Natural killer cell (primary cell): ENCODE measurements at regions not wholly inside any gene's neighbourhood (a gene's known extent, or its start where the extent isn't known, plus 50 kb on each side); places are given as distances from the start of the nearest gene placed in this dataset.

Experiments
- ATAC-seq, 3 donors: fragments of 150-1000 bp in 2 of 3; fragments of 200-7000 bp in 1 of 3; cut with Tn5 transposase; 1 replicate in 1 of 3; 2 replicates in 2 of 3; pipeline ENCODE4 v1.10.0; 2021; ENCODE audit warnings: mild to moderate bottlenecking in 2 of 3, moderate library complexity in 2 of 3
- DNase-seq, 2 donors: peaks; one replicate each; pipeline versions ENCODE4 v3.0.0 to v3.0.0-alpha.2; 2013 to 2021; ENCODE audit warnings: mixed read lengths in 1 of 2
- H3K27ac ChIP-seq: one replicate; pipeline ENCODE4 v1.5.1; 2013; ENCODE audit warnings: mild to moderate bottlenecking, low read length
- H3K27me3 ChIP-seq: one replicate; pipeline ENCODE4 v1.6.1; 2013; ENCODE audit warnings: low read length; ENCODE audit not compliant: control insufficient read depth, insufficient read depth
- H3K36me3 ChIP-seq: one replicate; pipeline ENCODE4 v1.6.1; 2013; ENCODE audit warnings: low read length; ENCODE audit not compliant: control insufficient read depth, insufficient read depth
- H3K4me1 ChIP-seq: one replicate; pipeline ENCODE4 v1.6.1; 2013; ENCODE audit warnings: low read length; ENCODE audit not compliant: control insufficient read depth, insufficient read depth
- H3K4me3 ChIP-seq: one replicate; pipeline ENCODE4 v1.5.1; 2013; ENCODE audit warnings: low read length
- H3K9me3 ChIP-seq: one replicate; pipeline ENCODE4 v1.6.1; 2013; ENCODE audit warnings: low read length; ENCODE audit not compliant: control insufficient read depth, insufficient read depth
- H3K27ac Mint-ChIP-seq, 2 donors: one replicate each; pipeline ENCODE4 v1.8.0; 2022; ENCODE audit warnings: mild to moderate bottlenecking in 2 of 2, mixed read lengths in 2 of 2, moderate library complexity in 1 of 2
- H3K27me3 Mint-ChIP-seq, 2 donors: one replicate each; pipeline ENCODE4 v1.8.0; 2022; ENCODE audit warnings: low read depth in 2 of 2, mixed read lengths in 2 of 2
- H3K36me3 Mint-ChIP-seq: one replicate; pipeline ENCODE4 v1.8.0; 2022; ENCODE audit warnings: mixed read lengths
- H3K4me1 Mint-ChIP-seq, 2 donors: one replicate each; pipeline ENCODE4 v1.8.0; 2022; ENCODE audit warnings: mixed read lengths in 2 of 2
- H3K4me3 Mint-ChIP-seq: one replicate; pipeline ENCODE4 v1.8.0; 2022; ENCODE audit warnings: mild to moderate bottlenecking, moderate library complexity, mixed read lengths
- H3K9me3 Mint-ChIP-seq, 2 donors: one replicate each; pipeline ENCODE4 v1.8.0; 2022; ENCODE audit warnings: mixed read lengths in 2 of 2
- WGBS: methylation state at CpG from one replicate; pipeline ENCODE4 v1.1.7; 2013; ENCODE audit warnings: missing lambda C conversion rate; ENCODE audit not compliant: insufficient coverage; 5-methylcytosine and 5-hydroxymethylcytosine counted together
- intact Hi-C: fragments of 100-400 bp; cut with micrococcal nuclease; formaldehyde crosslinking; loops from one replicate; pipeline ENCODE4 v1.14.2; 2022
- TF ChIP-seq, protein P1 (sequence below): fragments of 200-600 bp; IDR thresholded peaks from one replicate; pipeline ENCODE4 v1.8.0; 2022; ENCODE audit warnings: antibody characterized with exemption

DNA sequence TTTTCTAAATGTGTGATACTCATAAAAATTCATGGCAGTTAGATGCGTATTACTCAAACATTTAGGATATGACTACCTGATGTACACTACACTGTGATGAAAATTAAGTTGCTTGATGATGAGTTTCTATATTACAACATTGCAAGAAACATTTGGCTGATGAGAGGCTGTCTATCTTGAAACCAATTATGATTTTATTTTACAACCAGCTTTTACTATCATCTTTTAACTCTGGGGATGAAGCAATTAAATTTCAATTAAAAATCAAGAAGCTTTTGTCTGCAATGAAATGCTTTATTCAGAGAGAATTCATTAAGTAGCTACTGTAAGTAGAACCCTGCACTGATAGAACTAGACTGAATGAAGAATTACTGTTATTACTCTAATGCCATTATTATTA is 500.4 kb downstream of the KCTD16 start:
- Mint-ChIP-seq H3K27me3 (no peaks in the 10 kb centered on the region), H3K4me3 (no peak overlapping the region), H3K4me1 (no peaks in the 10 kb centered on the region), H3K27ac (no peak overlapping the region), H3K9me3 (peaks cover 7 to 14% of the 10 kb centered on the region in 2 donors), H3K36me3 (no peaks in the 10 kb centered on the region)
- TF ChIP-seq, protein P1, sequence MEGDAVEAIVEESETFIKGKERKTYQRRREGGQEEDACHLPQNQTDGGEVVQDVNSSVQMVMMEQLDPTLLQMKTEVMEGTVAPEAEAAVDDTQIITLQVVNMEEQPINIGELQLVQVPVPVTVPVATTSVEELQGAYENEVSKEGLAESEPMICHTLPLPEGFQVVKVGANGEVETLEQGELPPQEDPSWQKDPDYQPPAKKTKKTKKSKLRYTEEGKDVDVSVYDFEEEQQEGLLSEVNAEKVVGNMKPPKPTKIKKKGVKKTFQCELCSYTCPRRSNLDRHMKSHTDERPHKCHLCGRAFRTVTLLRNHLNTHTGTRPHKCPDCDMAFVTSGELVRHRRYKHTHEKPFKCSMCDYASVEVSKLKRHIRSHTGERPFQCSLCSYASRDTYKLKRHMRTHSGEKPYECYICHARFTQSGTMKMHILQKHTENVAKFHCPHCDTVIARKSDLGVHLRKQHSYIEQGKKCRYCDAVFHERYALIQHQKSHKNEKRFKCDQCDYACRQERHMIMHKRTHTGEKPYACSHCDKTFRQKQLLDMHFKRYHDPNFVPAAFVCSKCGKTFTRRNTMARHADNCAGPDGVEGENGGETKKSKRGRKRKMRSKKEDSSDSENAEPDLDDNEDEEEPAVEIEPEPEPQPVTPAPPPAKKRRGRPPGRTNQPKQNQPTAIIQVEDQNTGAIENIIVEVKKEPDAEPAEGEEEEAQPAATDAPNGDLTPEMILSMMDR: no peak
- Histone ChIP-seq H3K4me1 (no peaks in the 10 kb centered on the region), H3K36me3 (no peaks in the 10 kb centered on the region), H3K9me3 (peaks cover 3% of the 10 kb centered on the region), H3K27me3 (no peaks in the 10 kb centered on the region), H3K4me3 (no peak overlapping the region), H3K27ac (no peak overlapping the region)
- ATAC-seq (no peak), DNase-seq (no peak)
- intact Hi-C loops: no loop called here
- no CpG with 5 or more reads among the region's 1 CpG for WGBS

DNA sequence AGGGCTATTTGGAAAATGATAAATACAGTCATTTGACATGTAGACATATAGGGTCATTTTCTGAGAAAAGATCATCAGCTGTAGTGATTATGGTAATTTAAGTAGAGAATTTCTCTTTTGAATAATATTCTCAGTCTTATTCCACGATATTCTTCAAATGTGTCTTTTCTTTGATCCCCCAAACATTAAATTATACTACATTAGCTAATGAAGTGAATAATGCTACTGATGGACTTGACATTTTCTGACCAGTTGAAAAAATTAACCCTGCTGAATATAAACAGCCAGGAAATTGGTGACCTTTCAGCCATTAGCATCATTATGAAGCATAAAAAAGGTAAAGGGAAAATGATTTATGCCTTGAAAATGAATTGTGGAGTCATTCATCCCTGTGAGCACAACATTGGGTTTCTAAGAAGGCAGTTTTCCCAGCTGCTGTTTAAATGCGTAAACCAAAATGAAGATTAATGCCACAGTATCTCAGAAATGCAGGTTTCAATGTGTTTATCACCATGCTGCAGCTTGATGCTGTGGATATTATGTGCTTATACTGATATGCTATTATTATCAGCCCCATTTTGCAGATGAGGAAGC is 489.1 kb downstream of the KCTD16 start:
- WGBS: 54% methylated on average over 1 of the region's 2 CpGs
- no peak overlapping the region for H3K27ac Mint-ChIP-seq
- no peaks in the 10 kb centered on the region for H3K27me3 Mint-ChIP-seq
- no peaks in the 10 kb centered on the region for H3K4me1 Mint-ChIP-seq
- Histone ChIP-seq H3K27ac (no peak overlapping the region), H3K27me3 (no peaks in the 10 kb centered on the region), H3K4me3 (no peak overlapping the region), H3K36me3 (no peaks in the 10 kb centered on the region), H3K4me1 (no peaks in the 10 kb centered on the region), H3K9me3 (no peaks in the 10 kb centered on the region)
- TF ChIP-seq, protein P1: no peak
- ATAC-seq (no peak), DNase-seq (no peak)
- no peak overlapping the region for H3K4me3 Mint-ChIP-seq
- intact Hi-C loops: no loop called here
- peaks cover 9 to 12% of the 10 kb centered on the region in 2 donors for H3K9me3 Mint-ChIP-seq
- H3K36me3 Mint-ChIP-seq: no peaks in the 10 kb centered on the region

DNA sequence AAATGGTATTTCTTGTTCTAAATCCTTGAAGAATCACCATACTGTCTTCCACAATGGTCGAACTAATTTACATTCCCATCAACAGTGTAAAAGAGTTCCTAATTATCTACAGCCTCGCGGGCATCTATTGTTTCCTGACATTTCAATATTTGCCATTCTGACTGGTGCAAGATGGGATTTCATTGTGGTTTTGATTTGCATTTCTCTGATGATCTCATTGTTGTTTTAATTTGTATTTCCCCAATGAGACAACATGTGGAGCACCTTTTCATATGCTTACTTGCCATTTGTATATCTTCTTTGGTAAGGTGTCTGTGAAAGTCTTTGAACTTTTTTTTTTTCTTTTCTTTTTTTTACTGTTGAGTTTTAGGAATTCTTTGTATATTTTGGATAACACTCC is 473.6 kb downstream of the KCTD16 start:
- Mint-ChIP-seq H3K4me1 (no peaks in the 10 kb centered on the region), H3K9me3 (peaks cover 17 to 31% of the 10 kb centered on the region in 2 donors), H3K27me3 (no peaks in the 10 kb centered on the region), H3K4me3 (no peak overlapping the region), H3K36me3 (no peaks in the 10 kb centered on the region), H3K27ac (no peak overlapping the region)
- no peak overlapping the region for H3K4me3 ChIP-seq
- intact Hi-C loops: no loop called here
- peaks cover 4% of the 10 kb centered on the region for H3K9me3 ChIP-seq
- no peak overlapping the region for H3K27ac ChIP-seq
- ATAC-seq (no peak), DNase-seq (no peak)
- no peaks in the 10 kb centered on the region for H3K27me3 ChIP-seq
- WGBS: 100% methylated on average over 1 of the region's 3 CpGs
- H3K4me1 ChIP-seq: no peaks in the 10 kb centered on the region
- TF ChIP-seq, protein P1: no peak
- H3K36me3 ChIP-seq: no peaks in the 10 kb centered on the region

- no peak for DNase-seq
- no peak for ATAC-seq
- TF ChIP-seq, protein P1: no peak
- peaks cover 4% of the 10 kb centered on the region for H3K9me3 ChIP-seq
- H3K4me3 ChIP-seq: no peak overlapping the region
- Mint-ChIP-seq H3K27me3 (no peaks in the 10 kb centered on the region), H3K27ac (no peak overlapping the region), H3K4me3 (no peak overlapping the region), H3K9me3 (peaks cover 23 to 39% of the 10 kb centered on the region in 2 donors), H3K4me1 (no peaks in the 10 kb centered on the region), H3K36me3 (peaks cover 7% of the 10 kb centered on the region)
- intact Hi-C loops: no loop called here
- H3K27me3 ChIP-seq: no peaks in the 10 kb centered on the region
- H3K4me1 ChIP-seq: no peaks in the 10 kb centered on the region
- H3K27ac ChIP-seq: no peak overlapping the region
- no peaks in the 10 kb centered on the region for H3K36me3 ChIP-seq
- 100% methylated on average over 1 of the region's 2 CpGs for WGBS
Measured at GRCh38 chr5:144638787-144639186, 468.1 kb downstream of the KCTD16 start.
